ENCODE measurements at regions not wholly inside any gene's neighbourhood (a gene's known extent, or its start where the extent isn't known, plus 50 kb on each side); places are given as distances from the start of the nearest gene placed in this dataset.

DNA sequence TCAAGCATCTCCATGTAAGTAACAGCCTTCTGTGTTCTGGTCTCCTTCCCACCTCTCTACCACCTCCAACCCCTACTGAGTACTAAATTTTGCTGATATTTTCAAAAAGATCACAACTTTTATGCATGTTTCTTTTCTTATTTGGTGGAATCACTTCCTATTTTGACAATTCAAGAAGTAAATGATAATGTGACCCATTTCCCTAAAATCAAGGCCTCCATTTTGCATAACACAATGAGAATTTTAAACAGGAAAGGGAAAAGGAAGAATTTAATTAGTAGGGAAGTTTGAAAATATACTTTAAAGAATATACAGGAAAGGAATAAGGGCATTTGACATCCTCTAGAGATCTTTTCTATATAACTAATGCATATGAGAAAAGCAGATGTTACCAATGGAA lies 212.9 kb upstream of the RASA1 start:
- no peak for TF ChIP-seq POLR2A (IDR thresholded peaks at IDR 0.05)
- no peak for TF ChIP-seq POLR2AphosphoS5 (IDR thresholded peaks at IDR 0.05)
